ENCODE measurements at regions not wholly inside any gene's neighbourhood (a gene's known extent, or its start where the extent isn't known, plus 50 kb on each side); places are given as distances from the start of the nearest gene placed in this dataset.
"Not testable (repeated sequence)": the region's sequence is repeated elsewhere in the genome, so short reads cannot be mapped to it uniquely, and the experiment has no call there.

DNA sequence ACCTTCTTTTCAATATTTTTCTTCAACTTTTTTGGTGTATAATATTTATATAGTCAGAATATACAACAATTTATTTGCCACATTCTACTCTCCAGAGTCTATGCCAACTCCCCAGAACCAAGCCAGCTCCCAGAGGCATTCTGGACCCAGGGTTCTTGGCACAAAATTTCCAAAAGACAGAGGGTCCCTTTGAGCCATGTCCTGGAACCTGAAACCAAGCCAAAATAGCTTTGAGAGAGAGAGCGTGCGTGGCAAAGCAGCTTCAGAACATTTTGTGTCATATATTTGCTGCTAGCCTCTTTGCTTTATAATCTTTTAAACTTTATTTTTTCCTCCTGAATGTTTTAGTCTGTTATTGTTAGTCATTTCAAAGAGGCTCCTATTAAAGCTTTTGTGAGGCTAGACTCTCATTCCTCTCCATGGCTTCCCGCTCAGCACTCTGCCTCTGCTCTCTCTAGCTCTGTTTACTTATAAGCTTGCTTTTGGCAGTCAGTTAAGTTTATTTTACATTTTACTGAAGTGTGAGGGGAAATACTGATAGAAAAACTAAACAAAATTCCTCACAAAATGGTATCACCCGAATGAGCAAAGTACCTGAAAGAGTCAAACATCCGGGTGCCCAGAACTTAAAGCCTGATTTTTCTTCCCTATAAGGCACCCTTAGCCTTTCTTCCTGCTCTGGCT, 605.1 kb upstream of the ID4 start:
- Histone ChIP-seq H3K9me3 (ENCODE audit: insufficient read depth, low read length, severe bottlenecking) (no peaks in the 10 kb centered on the region), H3K9ac (ENCODE audit: low read depth, low read length) (no peak overlapping the region), H3K79me2 (ENCODE audit: insufficient read depth, low read length) (no peaks in the 10 kb centered on the region), H3K4me1 (ENCODE audit: insufficient read depth, low read length) (no peaks in the 10 kb centered on the region), H3K4me2 (ENCODE audit: insufficient read depth, low read length) (no peak overlapping the region), H2AFZ (ENCODE audit: low read depth, low read length) (no peak overlapping the region), H3K4me3 (ENCODE audit: low read depth in 1 of 2, low read length in 2 of 2) (no peak overlapping the region), H3K36me3 (ENCODE audit: insufficient read depth, low read length) (no peaks in the 10 kb centered on the region), H4K20me1 (ENCODE audit: insufficient read depth, low read length) (no peaks in the 10 kb centered on the region), H3K27ac (ENCODE audit: low read length) (no peak overlapping the region), H3K27me3 (ENCODE audit: insufficient read depth, low read length, poor library complexity) (no peaks in the 10 kb centered on the region)
- ATAC-seq (ENCODE audit: insufficient read depth, low read depth) (no peak), DNase-seq (no peak)
- no peak for TF ChIP-seq EZH2 (IDR thresholded peaks at IDR 0.05; ENCODE audit: borderline replicate concordance, low read depth, low read length, severe bottlenecking)
- TF ChIP-seq, protein P1, sequence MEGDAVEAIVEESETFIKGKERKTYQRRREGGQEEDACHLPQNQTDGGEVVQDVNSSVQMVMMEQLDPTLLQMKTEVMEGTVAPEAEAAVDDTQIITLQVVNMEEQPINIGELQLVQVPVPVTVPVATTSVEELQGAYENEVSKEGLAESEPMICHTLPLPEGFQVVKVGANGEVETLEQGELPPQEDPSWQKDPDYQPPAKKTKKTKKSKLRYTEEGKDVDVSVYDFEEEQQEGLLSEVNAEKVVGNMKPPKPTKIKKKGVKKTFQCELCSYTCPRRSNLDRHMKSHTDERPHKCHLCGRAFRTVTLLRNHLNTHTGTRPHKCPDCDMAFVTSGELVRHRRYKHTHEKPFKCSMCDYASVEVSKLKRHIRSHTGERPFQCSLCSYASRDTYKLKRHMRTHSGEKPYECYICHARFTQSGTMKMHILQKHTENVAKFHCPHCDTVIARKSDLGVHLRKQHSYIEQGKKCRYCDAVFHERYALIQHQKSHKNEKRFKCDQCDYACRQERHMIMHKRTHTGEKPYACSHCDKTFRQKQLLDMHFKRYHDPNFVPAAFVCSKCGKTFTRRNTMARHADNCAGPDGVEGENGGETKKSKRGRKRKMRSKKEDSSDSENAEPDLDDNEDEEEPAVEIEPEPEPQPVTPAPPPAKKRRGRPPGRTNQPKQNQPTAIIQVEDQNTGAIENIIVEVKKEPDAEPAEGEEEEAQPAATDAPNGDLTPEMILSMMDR (IDR thresholded peaks at IDR 0.05; ENCODE audit: borderline replicate concordance, extremely low read depth, low read length, poor library complexity, severe bottlenecking) = no peak

GRCh38 chr6:19245656-19246055, 591.5 kb upstream of the ID4 start:
- DNase-seq = no peak
- Histone ChIP-seq H3K27me3 (ENCODE audit: insufficient read depth, low read length, poor library complexity) (no peaks in the 10 kb centered on the region), H3K36me3 (ENCODE audit: insufficient read depth, low read length) (no peaks in the 10 kb centered on the region), H2AFZ (ENCODE audit: low read depth, low read length) (no peak overlapping the region), H3K4me1 (ENCODE audit: insufficient read depth, low read length) (no peaks in the 10 kb centered on the region), H3K4me2 (ENCODE audit: insufficient read depth, low read length) (no peak overlapping the region), H4K20me1 (ENCODE audit: insufficient read depth, low read length) (no peaks in the 10 kb centered on the region), H3K9me3 (ENCODE audit: insufficient read depth, low read length, severe bottlenecking) (peaks cover 5% of the 10 kb centered on the region), H3K79me2 (ENCODE audit: insufficient read depth, low read length) (no peaks in the 10 kb centered on the region), H3K9ac (ENCODE audit: low read depth, low read length) (no peak overlapping the region), H3K4me3 (ENCODE audit: low read depth in 1 of 2, low read length in 2 of 2) (no peak overlapping the region), H3K27ac (ENCODE audit: low read length) (no peak overlapping the region)
- no peak for ATAC-seq (ENCODE audit: insufficient read depth, low read depth)
- no peak for TF ChIP-seq EZH2 (IDR thresholded peaks at IDR 0.05; ENCODE audit: borderline replicate concordance, low read depth, low read length, severe bottlenecking)
- TF ChIP-seq, protein P1 (IDR thresholded peaks at IDR 0.05; ENCODE audit: borderline replicate concordance, extremely low read depth, low read length, poor library complexity, severe bottlenecking) = no peak

GRCh38 chr6:19247181-19247580, 590.0 kb upstream of the ID4 start:
- H3K27me3 ChIP-seq (ENCODE audit: insufficient read depth, low read length, poor library complexity); DNase-seq; H3K4me1 ChIP-seq (ENCODE audit: insufficient read depth, low read length); H3K4me2 ChIP-seq (ENCODE audit: insufficient read depth, low read length); H2AFZ ChIP-seq (ENCODE audit: low read depth, low read length); H3K36me3 ChIP-seq (ENCODE audit: insufficient read depth, low read length); ATAC-seq (ENCODE audit: insufficient read depth, low read depth); H3K27ac ChIP-seq (ENCODE audit: low read length); H3K4me3 ChIP-seq (ENCODE audit: low read depth in 1 of 2, low read length in 2 of 2); H3K79me2 ChIP-seq (ENCODE audit: insufficient read depth, low read length); H3K9ac ChIP-seq (ENCODE audit: low read depth, low read length); H4K20me1 ChIP-seq (ENCODE audit: insufficient read depth, low read length); H3K9me3 ChIP-seq (ENCODE audit: insufficient read depth, low read length, severe bottlenecking): not testable (repeated sequence)

DNA sequence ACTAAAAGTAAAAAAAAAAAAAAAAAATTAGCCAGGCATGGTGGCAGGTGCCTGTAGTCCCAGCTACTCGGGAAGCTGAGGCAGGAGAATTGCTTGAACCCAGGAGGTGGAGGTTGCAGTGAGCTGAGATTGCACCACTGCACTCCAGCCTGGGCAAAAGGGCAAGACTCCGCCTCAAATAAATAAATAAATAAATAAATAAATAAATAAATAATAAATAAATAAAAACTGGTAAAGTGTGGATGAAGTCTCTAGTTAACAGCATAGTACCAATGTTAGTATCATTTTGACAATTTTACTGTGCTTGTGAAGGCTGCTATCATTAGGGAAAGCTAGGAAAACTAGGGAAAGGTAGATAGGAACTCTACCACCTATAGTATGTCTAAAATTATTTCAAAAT, 581.0 kb upstream of the ID4 start:
- ATAC-seq (ENCODE audit: insufficient read depth, low read depth); H3K27me3 ChIP-seq (ENCODE audit: insufficient read depth, low read length, poor library complexity); H3K4me3 ChIP-seq (ENCODE audit: low read depth in 1 of 2, low read length in 2 of 2): not testable (repeated sequence)

More for the DNA sequence above, 581.0 kb upstream of the ID4 start:
- H3K79me2 ChIP-seq (ENCODE audit: insufficient read depth, low read length); H3K9me3 ChIP-seq (ENCODE audit: insufficient read depth, low read length, severe bottlenecking); H2AFZ ChIP-seq (ENCODE audit: low read depth, low read length); DNase-seq; H3K36me3 ChIP-seq (ENCODE audit: insufficient read depth, low read length); H4K20me1 ChIP-seq (ENCODE audit: insufficient read depth, low read length); H3K4me1 ChIP-seq (ENCODE audit: insufficient read depth, low read length); H3K27ac ChIP-seq (ENCODE audit: low read length); H3K4me2 ChIP-seq (ENCODE audit: insufficient read depth, low read length); H3K9ac ChIP-seq (ENCODE audit: low read depth, low read length): not testable (repeated sequence)
